Osteocyte (in vitro differentiated cells): ENCODE measurements at regions not wholly inside any gene's neighbourhood (a gene's known extent, or its start where the extent isn't known, plus 50 kb on each side); places are given as distances from the start of the nearest gene placed in this dataset.
A peak's percentile ranks its signal among the peaks of the same experiment; 100 is the strongest.

Experiments used
- DNase-seq: peaks from one replicate; pipeline ENCODE4 v3.0.0; 2021; ENCODE audit warnings: mixed read lengths; ENCODE audit not compliant: unreplicated experiment; ENCODE audit errors: extremely low spot score
- H3K27ac Mint-ChIP-seq: one replicate; pipeline ENCODE4 v1.8.0; 2021; ENCODE audit warnings: mild to moderate bottlenecking, mixed read lengths; ENCODE audit not compliant: unreplicated experiment
- H3K27me3 Mint-ChIP-seq: one replicate; pipeline ENCODE4 v1.8.0; 2021; ENCODE audit warnings: mixed read lengths; ENCODE audit not compliant: unreplicated experiment
- H3K36me3 Mint-ChIP-seq: one replicate; pipeline ENCODE4 v1.8.0; 2021; ENCODE audit warnings: mixed read lengths; ENCODE audit not compliant: unreplicated experiment
- H3K4me1 Mint-ChIP-seq: one replicate; pipeline ENCODE4 v1.8.0; 2021; ENCODE audit warnings: mixed read lengths; ENCODE audit not compliant: unreplicated experiment
- H3K4me3 Mint-ChIP-seq: one replicate; pipeline ENCODE4 v1.8.0; 2021; ENCODE audit warnings: mild to moderate bottlenecking, moderate library complexity, mixed read lengths; ENCODE audit not compliant: unreplicated experiment
- H3K9me3 Mint-ChIP-seq: one replicate; pipeline ENCODE4 v1.8.0; 2021; ENCODE audit warnings: mixed read lengths; ENCODE audit not compliant: unreplicated experiment
- TF ChIP-seq, protein P1 (sequence below): fragments of 200-600 bp; sonication (generic); IDR thresholded peaks from 2 replicates; pipeline ENCODE4 v1.5.0; 2021; ENCODE audit warnings: antibody characterized with exemption, mild to moderate bottlenecking, moderate library complexity

DNA sequence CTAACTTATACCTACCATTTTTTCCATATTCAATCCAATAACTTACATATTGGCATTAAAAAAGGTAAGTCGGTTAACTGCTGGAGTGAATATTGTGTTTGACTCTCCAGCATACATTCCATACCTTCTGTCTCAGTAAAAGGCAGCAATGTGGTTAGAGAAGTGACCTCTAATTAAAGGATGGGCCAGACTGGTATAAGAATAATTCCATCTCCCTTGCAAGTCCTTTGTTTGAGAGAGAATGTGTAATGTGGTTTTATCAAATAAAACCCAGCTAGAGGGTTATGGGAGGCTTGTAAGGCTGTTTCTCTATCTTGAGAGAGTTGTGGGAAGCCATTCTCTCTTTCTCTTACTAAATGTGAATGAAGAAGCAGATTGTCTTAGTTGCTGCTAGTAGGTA, 289.3 kb upstream of the TCF4 start:
- no peak for DNase-seq
- no peaks in the 10 kb centered on the region for H3K9me3 Mint-ChIP-seq
- TF ChIP-seq, protein P1, sequence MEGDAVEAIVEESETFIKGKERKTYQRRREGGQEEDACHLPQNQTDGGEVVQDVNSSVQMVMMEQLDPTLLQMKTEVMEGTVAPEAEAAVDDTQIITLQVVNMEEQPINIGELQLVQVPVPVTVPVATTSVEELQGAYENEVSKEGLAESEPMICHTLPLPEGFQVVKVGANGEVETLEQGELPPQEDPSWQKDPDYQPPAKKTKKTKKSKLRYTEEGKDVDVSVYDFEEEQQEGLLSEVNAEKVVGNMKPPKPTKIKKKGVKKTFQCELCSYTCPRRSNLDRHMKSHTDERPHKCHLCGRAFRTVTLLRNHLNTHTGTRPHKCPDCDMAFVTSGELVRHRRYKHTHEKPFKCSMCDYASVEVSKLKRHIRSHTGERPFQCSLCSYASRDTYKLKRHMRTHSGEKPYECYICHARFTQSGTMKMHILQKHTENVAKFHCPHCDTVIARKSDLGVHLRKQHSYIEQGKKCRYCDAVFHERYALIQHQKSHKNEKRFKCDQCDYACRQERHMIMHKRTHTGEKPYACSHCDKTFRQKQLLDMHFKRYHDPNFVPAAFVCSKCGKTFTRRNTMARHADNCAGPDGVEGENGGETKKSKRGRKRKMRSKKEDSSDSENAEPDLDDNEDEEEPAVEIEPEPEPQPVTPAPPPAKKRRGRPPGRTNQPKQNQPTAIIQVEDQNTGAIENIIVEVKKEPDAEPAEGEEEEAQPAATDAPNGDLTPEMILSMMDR = no peak
- H3K27me3 Mint-ChIP-seq = no peaks in the 10 kb centered on the region
- peaks cover 13% of the 10 kb centered on the region for H3K4me1 Mint-ChIP-seq
- no peak overlapping the region for H3K4me3 Mint-ChIP-seq
- H3K36me3 Mint-ChIP-seq = no peaks in the 10 kb centered on the region
- no peak overlapping the region for H3K27ac Mint-ChIP-seq

DNA sequence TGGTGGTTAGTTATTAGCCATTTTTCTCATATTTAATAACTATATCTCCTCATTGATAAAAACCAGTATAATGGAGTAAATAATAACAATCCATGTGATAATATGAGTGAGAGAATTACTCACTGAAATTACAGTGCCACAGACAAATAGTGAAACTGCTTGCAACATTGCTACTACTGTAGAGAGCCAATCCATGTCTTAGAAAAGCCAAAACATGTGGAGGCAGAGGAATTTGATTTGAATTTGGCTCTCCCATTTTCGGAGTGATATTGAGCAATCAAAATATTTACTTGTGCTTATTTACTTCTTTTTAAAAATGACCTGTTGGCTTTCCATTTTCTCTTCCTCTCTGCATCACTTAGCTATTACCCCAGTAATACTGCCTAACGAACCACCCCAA, 288.3 kb upstream of the TCF4 start:
- no peak overlapping the region for H3K4me3 Mint-ChIP-seq
- H3K36me3 Mint-ChIP-seq = no peaks in the 10 kb centered on the region
- peaks cover 13% of the 10 kb centered on the region for H3K4me1 Mint-ChIP-seq
- DNase-seq = no peak
- TF ChIP-seq, protein P1 = no peak
- H3K27me3 Mint-ChIP-seq = no peaks in the 10 kb centered on the region
- no peaks in the 10 kb centered on the region for H3K9me3 Mint-ChIP-seq
- H3K27ac Mint-ChIP-seq = no peak overlapping the region

DNA sequence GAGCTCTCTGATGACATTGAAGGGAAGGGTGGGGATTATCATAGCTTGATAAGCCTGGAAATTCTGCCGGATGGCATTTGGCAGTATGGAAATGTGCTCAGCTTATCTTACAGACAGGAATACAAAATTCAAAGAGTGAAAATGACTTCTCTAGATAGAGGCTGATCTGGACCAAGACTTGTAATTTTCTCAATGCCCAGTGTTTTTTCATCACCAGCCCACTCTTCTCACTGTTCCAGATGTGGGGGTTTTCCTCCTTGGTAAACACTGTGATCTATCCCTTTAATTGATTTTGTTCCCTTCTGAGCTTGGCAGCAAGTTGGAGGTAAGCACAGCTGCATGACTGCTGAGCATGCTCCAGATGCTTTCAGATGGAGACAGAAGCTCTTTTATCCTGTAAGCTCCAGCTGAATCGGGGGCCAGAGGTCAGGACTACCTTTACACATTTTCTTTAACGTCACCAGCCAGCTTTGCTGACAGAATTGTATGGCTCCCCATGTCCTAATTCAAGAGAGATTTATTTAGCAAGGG, 287.4 kb upstream of the TCF4 start:
- Mint-ChIP-seq H3K27me3 (no peaks in the 10 kb centered on the region), H3K36me3 (no peaks in the 10 kb centered on the region), H3K4me3 (no peak overlapping the region), H3K27ac (no peak overlapping the region), H3K9me3 (no peaks in the 10 kb centered on the region), H3K4me1 (peaks cover 18% of the 10 kb centered on the region)
- no peak for DNase-seq
- TF ChIP-seq, protein P1 = no peak

DNA sequence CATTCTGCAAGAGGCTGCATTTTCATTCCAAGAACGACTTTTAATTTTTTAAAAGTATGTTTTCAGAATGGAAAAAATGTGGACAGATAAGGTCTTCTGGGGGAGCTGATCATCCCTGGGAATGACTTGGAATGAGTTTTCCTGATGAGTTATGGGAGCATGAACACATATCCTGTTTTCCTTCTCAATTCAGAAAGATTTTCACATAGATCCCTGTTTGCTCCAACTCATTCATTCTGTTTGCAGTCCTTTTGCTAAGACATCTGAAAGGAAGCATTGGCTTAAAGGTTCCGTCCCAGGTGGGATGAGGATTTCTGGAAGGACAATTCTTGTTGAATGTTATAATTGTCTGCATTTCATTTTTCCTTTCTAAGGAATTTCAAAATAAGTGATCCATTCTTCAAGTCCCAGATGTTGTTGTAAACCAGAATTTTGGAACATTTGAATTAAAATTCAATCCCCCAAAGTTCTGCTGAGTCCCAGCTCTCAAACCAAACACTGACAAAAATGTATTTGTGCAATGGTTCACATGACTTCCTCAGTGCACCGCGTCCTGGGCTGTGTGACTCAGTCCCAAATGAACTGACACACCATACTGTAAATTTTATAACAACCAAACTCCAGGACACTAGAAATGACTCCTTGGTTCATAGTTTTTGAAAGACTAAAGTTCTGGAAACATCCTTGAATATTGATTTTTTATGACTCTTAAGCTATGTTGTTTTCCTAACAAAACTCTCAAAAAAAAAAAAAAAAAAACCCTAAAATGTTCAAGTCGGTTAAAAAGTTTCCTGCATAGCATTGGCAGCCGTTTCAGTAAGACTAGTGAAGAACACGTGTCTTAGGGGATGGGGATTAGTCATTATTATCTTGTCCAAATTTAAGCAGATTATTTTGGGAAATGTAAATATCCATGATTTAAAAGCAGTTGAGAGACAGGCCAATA, 281.8 kb upstream of the TCF4 start:
- no peak overlapping the region for H3K4me3 Mint-ChIP-seq
- peaks cover 23% of the 10 kb centered on the region for H3K4me1 Mint-ChIP-seq
- H3K27ac Mint-ChIP-seq = peak overlapping the region; percentile 57
- TF ChIP-seq, protein P1 = no peak
- no peaks in the 10 kb centered on the region for H3K27me3 Mint-ChIP-seq
- no peaks in the 10 kb centered on the region for H3K36me3 Mint-ChIP-seq
- DNase-seq = no peak
- H3K9me3 Mint-ChIP-seq = no peaks in the 10 kb centered on the region

DNA sequence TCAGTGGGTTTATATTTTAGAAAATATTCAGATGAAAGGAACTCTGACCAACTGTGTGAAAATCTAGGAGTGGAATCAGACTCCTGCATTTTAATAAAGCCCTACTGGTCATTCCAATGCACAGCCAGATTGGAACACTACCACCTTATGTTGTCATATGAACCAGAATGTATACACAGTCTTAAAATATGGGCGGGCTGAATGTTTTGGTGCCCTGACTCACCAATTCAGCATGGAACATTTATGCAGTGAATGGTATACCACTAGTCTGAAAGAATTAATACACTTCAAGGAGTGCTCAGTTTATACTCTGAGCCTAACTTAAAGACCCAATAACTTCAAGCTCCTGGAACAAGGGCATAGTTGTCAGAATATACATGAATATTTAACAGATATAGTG, 280.9 kb upstream of the TCF4 start:
- H3K27me3 Mint-ChIP-seq = no peaks in the 10 kb centered on the region
- TF ChIP-seq, protein P1 = no peak
- H3K27ac Mint-ChIP-seq = no peak overlapping the region
- H3K36me3 Mint-ChIP-seq = no peaks in the 10 kb centered on the region
- peaks cover 29% of the 10 kb centered on the region for H3K4me1 Mint-ChIP-seq
- DNase-seq = no peak
- H3K9me3 Mint-ChIP-seq = no peaks in the 10 kb centered on the region
- H3K4me3 Mint-ChIP-seq = no peak overlapping the region
